ENCODE measurements at regions not wholly inside any gene's neighbourhood (a gene's known extent, or its start where the extent isn't known, plus 50 kb on each side); places are given as distances from the start of the nearest gene placed in this dataset.

DNA sequence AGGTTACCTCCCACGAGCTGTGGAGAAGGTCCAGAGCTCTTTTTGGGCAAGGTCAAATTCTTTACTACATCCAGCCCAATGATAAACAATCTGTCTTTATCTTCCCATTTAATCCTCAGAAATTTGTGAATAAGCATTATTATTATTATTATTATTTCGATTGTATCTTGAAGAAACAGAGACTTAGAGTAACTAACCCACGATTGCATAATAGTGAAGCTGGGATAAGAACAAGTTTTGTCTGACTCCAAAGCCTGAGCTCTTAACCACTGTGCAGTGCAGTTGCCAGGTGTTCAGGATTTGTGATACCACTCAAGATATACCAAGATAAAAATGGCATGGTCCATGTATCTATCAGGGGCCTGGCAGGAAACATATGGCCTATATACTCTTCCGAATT lies 166.5 kb upstream of the LDB2 start:
- no TSS peak for BruUV-seq (replicated peaks)
- no peak overlapping the region for H2AFZ ChIP-seq (ENCODE audit: low read depth, low read length)
- no peak for TF ChIP-seq CTCF (IDR thresholded peaks at IDR 0.05; ENCODE audit: extremely low read depth in 1 of 2, insufficient read depth in 1 of 2, low read depth in 1 of 2, low read length in 2 of 2)
- TF ChIP-seq POLR2A (IDR thresholded peaks at IDR 0.05; ENCODE audit: low read depth, low read length): no peak
- TF ChIP-seq MYC (IDR thresholded peaks at IDR 0.05; ENCODE audit: low read depth, low read length): no peak
- no peak for TF ChIP-seq JUN (IDR thresholded peaks at IDR 0.05; ENCODE audit: borderline replicate concordance, insufficient read depth, insufficient read length, low read depth)
- no peak for TF ChIP-seq FOS (IDR thresholded peaks at IDR 0.05; ENCODE audit: borderline replicate concordance, insufficient read depth, low read length)
- TF ChIP-seq GATA2 (IDR thresholded peaks at IDR 0.05; ENCODE audit: insufficient read depth, insufficient read length, low read depth, low read length): no peak
- no peak for TF ChIP-seq POLR2AphosphoS5 (IDR thresholded peaks at IDR 0.05; ENCODE audit: insufficient read depth, low read depth, low read length)
- TF ChIP-seq MAX (IDR thresholded peaks at IDR 0.05; ENCODE audit: insufficient read depth, insufficient read length): no peak
- TF ChIP-seq EZH2 (IDR thresholded peaks at IDR 0.05; ENCODE audit: borderline replicate concordance, low read depth, low read length, severe bottlenecking): no peak
- H3K79me2 ChIP-seq (ENCODE audit: control insufficient read depth, insufficient read depth, low read length): no peaks in the 10 kb centered on the region
- H4K20me1 ChIP-seq (replicated peaks; ENCODE audit: control insufficient read depth, extremely low read depth, insufficient read depth, low read length): no peaks in the 10 kb centered on the region
- no peak overlapping the region for H3K4me3 ChIP-seq (replicated peaks in 1 of 3; ENCODE audit: insufficient read depth in 1 of 3, low read depth in 1 of 3, low read length in 3 of 3)
- no peaks in the 10 kb centered on the region for H3K9me3 ChIP-seq (replicated peaks; ENCODE audit: control insufficient read depth, insufficient read depth, low read length)
- H3K27ac ChIP-seq (ENCODE audit: insufficient read depth, low read depth, low read length): no peak overlapping the region
- H3K9me1 ChIP-seq (replicated peaks; ENCODE audit: control insufficient read depth, extremely low read depth, insufficient read depth, low read length): no peaks in the 10 kb centered on the region
- H3K4me1 ChIP-seq (ENCODE audit: control insufficient read depth, extremely low read depth, insufficient read depth, low read length): no peaks in the 10 kb centered on the region
- ChIA-PET CTCF (interaction anchor here (0.8 to 1.3 kb wide), 4 partner anchors 9 to 148 kb away, joined by 3 to 4 read pairs (median 4); no protein-coding TSS in a partner anchor), POLR2A (no interaction called here)
- H3K36me3 ChIP-seq (ENCODE audit: control insufficient read depth in 2 of 2, extremely low read depth in 1 of 2, insufficient read depth in 2 of 2, low read length in 2 of 2): no peaks in the 10 kb centered on the region
- intact Hi-C loops (cut with micrococcal nuclease): no loop called here
- FAIRE-seq (no peak), DNase-seq (ENCODE audit: low read depth, low spot score) (no peak)
- H3K9ac ChIP-seq (replicated peaks; ENCODE audit: extremely low read depth, insufficient read depth, low read length): no peak overlapping the region
- no peaks in the 10 kb centered on the region for H3K27me3 ChIP-seq (ENCODE audit: control insufficient read depth in 2 of 2, insufficient read depth in 2 of 2, low read length in 2 of 2)
- no peak overlapping the region for H3K4me2 ChIP-seq (ENCODE audit: insufficient read depth, low read length)
- dilution Hi-C loops (cut with MboI; ENCODE audit: extremely low pct_ligation_motif_present, low sequenced_read_pairs): no loop called here
